H1 (cell line): ENCODE measurements at regions not wholly inside any gene's neighbourhood (a gene's known extent, or its start where the extent isn't known, plus 50 kb on each side); places are given as distances from the start of the nearest gene placed in this dataset.

Source experiments
- CTCF ChIA-PET: fragments of 300-600 bp; sonication (Branson Sonifier 250); formaldehyde crosslinking; loops from one replicate; lab custom pipeline; 2021; ENCODE audit not compliant: partially characterized antibody; lab: Charles Lee
- POLR2A ChIA-PET: fragments of 300-600 bp; sonication (Branson Sonifier 250); formaldehyde crosslinking; loops from one replicate; lab custom pipeline; 2021; ENCODE audit warnings: inconsistent platforms; ENCODE audit not compliant: partially characterized antibody; lab: Charles Lee
- DNase-seq, 2 experiments: peaks; one replicate each; pipeline versions ENCODE4 v3.0.0 to v3.0.0-alpha.2; 2010 to 2022; ENCODE audit warnings: low spot score in 2 of 2, low read depth in 1 of 2, mixed read lengths in 1 of 2
- FAIRE-seq: peaks from 2 replicates; lab custom pipeline; 2011; peaks lifted over from hg19 to GRCh38; lab: Jason Lieb, UNC
- H2AFZ ChIP-seq: 2 replicates; pipeline ENCODE4 v1.8.1; 2012; ENCODE audit warnings: low read length, inconsistent platforms
- H2AK5ac ChIP-seq: 2 replicates; pipeline ENCODE4 v1.6.1; 2013; ENCODE audit warnings: low read depth, low read length
- H2BK120ac ChIP-seq: replicated peaks from 2 replicates; pipeline ENCODE3; 2013; ENCODE audit warnings: low read depth, low read length, inconsistent platforms
- H2BK12ac ChIP-seq: 2 replicates; pipeline ENCODE4 v1.6.1; 2013; ENCODE audit warnings: low read depth, low read length
- H2BK15ac ChIP-seq: 2 replicates; pipeline ENCODE4 v1.6.1; 2013; ENCODE audit warnings: low read length
- H2BK20ac ChIP-seq: 2 replicates; pipeline ENCODE4 v1.6.1; 2013; ENCODE audit warnings: low read length
- H2BK5ac ChIP-seq: 2 replicates; pipeline ENCODE4 v1.6.1; 2013; ENCODE audit warnings: low read depth, low read length
- H3K14ac ChIP-seq: 2 replicates; pipeline ENCODE4 v1.6.1; 2013; ENCODE audit warnings: inconsistent platforms; ENCODE audit not compliant: insufficient read length
- H3K18ac ChIP-seq: 2 replicates; pipeline ENCODE4 v1.6.1; 2013; ENCODE audit warnings: low read length; ENCODE audit errors: extremely low read depth
- H3K23ac ChIP-seq: 2 replicates; pipeline ENCODE4 v1.6.1; 2013; ENCODE audit warnings: inconsistent platforms; ENCODE audit not compliant: insufficient read length
- H3K23me2 ChIP-seq: 2 replicates; pipeline ENCODE4 v1.6.1; 2013; ENCODE audit warnings: low read depth, low read length
- H3K27ac ChIP-seq: 2 replicates; pipeline ENCODE4 v1.6.1; 2011; ENCODE audit warnings: low read depth, low read length, inconsistent platforms
- H3K27me3 ChIP-seq, 4 experiments: replicated peaks in 1 of 4; 1 replicate in 1 of 4; 2 replicates in 3 of 4; pipeline versions ENCODE4 v1.6.1 to v1.8.1; 2011 to 2013; ENCODE audit warnings: low read length in 3 of 4, mild to moderate bottlenecking in 3 of 4, inconsistent platforms in 2 of 4, mixed read lengths in 2 of 4, moderate library complexity in 1 of 4; ENCODE audit not compliant: control insufficient read depth in 3 of 4, insufficient read depth in 3 of 4; ENCODE audit errors: extremely low read depth in 1 of 4
- H3K36me3 ChIP-seq, 4 experiments: 2 replicates each; pipeline versions ENCODE4 v1.6.1 to v1.8.1; 2011 to 2013; ENCODE audit warnings: mild to moderate bottlenecking in 4 of 4, low read length in 3 of 4, moderate library complexity in 2 of 4, control low read depth in 1 of 4, inconsistent platforms in 1 of 4; ENCODE audit not compliant: insufficient read depth in 4 of 4, control insufficient read depth in 2 of 4
- H3K4ac ChIP-seq: replicated peaks from 2 replicates; pipeline ENCODE3; 2013; ENCODE audit warnings: low read length, low read depth, mixed read lengths, inconsistent platforms; ENCODE audit not compliant: insufficient read length
- H3K4me1 ChIP-seq, 4 experiments: replicated peaks in 1 of 4; 1 replicate in 1 of 4; 2 replicates in 3 of 4; pipeline versions ENCODE4 v1.6.1 to v1.8.1; 2011 to 2013; ENCODE audit warnings: low read length in 3 of 4, inconsistent platforms in 2 of 4, mixed read lengths in 1 of 4; ENCODE audit not compliant: insufficient read depth in 4 of 4, control insufficient read depth in 3 of 4
- H3K4me2 ChIP-seq, 2 experiments: 2 replicates each; pipeline versions ENCODE4 v1.6.1 to v1.8.1; 2011 to 2013; ENCODE audit warnings: low read depth in 2 of 2, low read length in 2 of 2, control low read depth in 1 of 2, inconsistent platforms in 1 of 2, mild to moderate bottlenecking in 1 of 2; ENCODE audit not compliant: insufficient read depth in 1 of 2
- H3K4me3 ChIP-seq, 4 experiments: fragments of 200-600, 300-600 bp in 1 of 4; sonication (generic), shearing (Covaris generic), sonication (Bioruptor Twin) in 1 of 4; 2 replicates each; pipeline versions ENCODE4 v1.5.1 to v1.8.1; 2011 to 2016; ENCODE audit warnings: low read length in 4 of 4, low read depth in 3 of 4, control low read depth in 2 of 4, inconsistent platforms in 2 of 4, mild to moderate bottlenecking in 2 of 4, mixed read lengths in 1 of 4, moderate library complexity in 1 of 4; ENCODE audit not compliant: insufficient read depth in 2 of 4; ENCODE audit errors: extremely low read depth in 1 of 4
- H3K56ac ChIP-seq: replicated peaks from 2 replicates; pipeline ENCODE3; 2013; ENCODE audit warnings: low read depth, mild to moderate bottlenecking, mixed read lengths, low read length, inconsistent platforms; ENCODE audit not compliant: insufficient read length
- H3K79me1 ChIP-seq: 2 replicates; pipeline ENCODE4 v1.6.1; 2013; ENCODE audit warnings: low read depth, low read length, control low read depth
- H3K79me2 ChIP-seq, 2 experiments: 2 replicates each; pipeline versions ENCODE4 v1.6.1 to v1.8.1; 2012 to 2013; ENCODE audit warnings: low read length in 2 of 2, mild to moderate bottlenecking in 2 of 2, inconsistent platforms in 1 of 2; ENCODE audit not compliant: insufficient read depth in 2 of 2, control insufficient read depth in 1 of 2
- H3K9ac ChIP-seq, 4 experiments: replicated peaks in 1 of 4; 1 replicate in 1 of 4; 2 replicates in 3 of 4; pipeline versions ENCODE4 v1.6.1 to v1.8.1; 2011 to 2013; ENCODE audit warnings: low read depth in 3 of 4, low read length in 3 of 4, control low read depth in 2 of 4, mild to moderate bottlenecking in 2 of 4, moderate library complexity in 2 of 4, inconsistent platforms in 1 of 4; ENCODE audit errors: extremely low read depth in 1 of 4
- H3K9me3 ChIP-seq, 2 experiments: 2 replicates each; pipeline versions ENCODE4 v1.6.1 to v1.8.1; 2012 to 2013; ENCODE audit warnings: mild to moderate bottlenecking in 2 of 2, moderate library complexity in 2 of 2, control low read depth in 1 of 2, inconsistent platforms in 1 of 2, low read depth in 1 of 2, low read length in 1 of 2, mixed read lengths in 1 of 2; ENCODE audit not compliant: insufficient read depth in 2 of 2
- H4K20me1 ChIP-seq, 2 experiments: replicated peaks in 1 of 2; 2 replicates each; pipeline versions ENCODE3 to v1.8.1; 2011 to 2013; ENCODE audit warnings: inconsistent platforms in 2 of 2, low read length in 2 of 2, mild to moderate bottlenecking in 1 of 2; ENCODE audit not compliant: insufficient read depth in 2 of 2, control insufficient read depth in 1 of 2
- H4K5ac ChIP-seq: 2 replicates; pipeline ENCODE4 v1.6.1; 2013; ENCODE audit warnings: low read length, low read depth, mixed read lengths, inconsistent platforms; ENCODE audit not compliant: insufficient read length
- H4K8ac ChIP-seq: 2 replicates; pipeline ENCODE4 v1.8.0; 2013; ENCODE audit warnings: mild to moderate bottlenecking, moderate library complexity, low read length, inconsistent platforms; ENCODE audit not compliant: insufficient read depth; ENCODE audit errors: extremely low read depth
- H4K91ac ChIP-seq: replicated peaks from 2 replicates; pipeline ENCODE3; 2013; ENCODE audit warnings: low read length, mixed read lengths, inconsistent platforms; ENCODE audit not compliant: insufficient read length
- BCL11A ChIP-seq, 2 experiments: IDR thresholded peaks; one replicate each; pipeline ENCODE4 v1.6.1; 2011; ENCODE audit warnings: low read depth in 2 of 2, low read length in 2 of 2, mild to moderate bottlenecking in 2 of 2
- FOSL1 ChIP-seq: IDR thresholded peaks from 2 replicates; pipeline ENCODE4 v1.6.1; 2011; ENCODE audit warnings: mild to moderate bottlenecking, low read depth, low read length, moderate library complexity; ENCODE audit not compliant: insufficient read depth
- NANOG ChIP-seq: IDR thresholded peaks from 2 replicates; pipeline ENCODE4 v1.6.1; 2011; ENCODE audit warnings: low read length, low read depth, mild to moderate bottlenecking, inconsistent platforms; ENCODE audit not compliant: insufficient read depth, poor library complexity, severe bottlenecking
- SIN3A ChIP-seq, 2 experiments: IDR thresholded peaks in 1 of 2; conservative IDR thresholded peaks in 1 of 2; 2 replicates each; pipeline ENCODE4 v1.6.1; 2011 to 2012; ENCODE audit warnings: low read length in 2 of 2, improper control_type of control experiment in 1 of 2, low read depth in 1 of 2, mild to moderate bottlenecking in 1 of 2
- SP1 ChIP-seq: IDR thresholded peaks from 2 replicates; pipeline ENCODE4 v1.6.1; 2011; ENCODE audit warnings: low read depth, low read length
- TCF12 ChIP-seq: IDR thresholded peaks from 2 replicates; pipeline ENCODE4 v1.6.1; 2011; ENCODE audit warnings: low read depth, mild to moderate bottlenecking, low read length
- WGBS, 2 experiments: shearing (Covaris generic) in 1 of 2; methylation state at CpG; one replicate each; pipeline versions ENCODE4 v1.1.6 to v1.1.7; 2013 to 2015; ENCODE audit warnings: low lambda C conversion rate in 2 of 2, mixed read lengths in 2 of 2, inconsistent platforms in 1 of 2, low coverage in 1 of 2, missing lambda C conversion rate in 1 of 2; ENCODE audit not compliant: insufficient replicate concordance in 2 of 2, insufficient coverage in 1 of 2, insufficient read length in 1 of 2; ENCODE audit errors: extremely low coverage in 1 of 2, missing lambda C conversion rate in 1 of 2; 5-methylcytosine and 5-hydroxymethylcytosine counted together
- TF ChIP-seq, protein P1 (sequence below): IDR thresholded peaks from 2 replicates; pipeline ENCODE4 v1.6.1; 2011; ENCODE audit warnings: low read length, improper control_type of control experiment

DNA sequence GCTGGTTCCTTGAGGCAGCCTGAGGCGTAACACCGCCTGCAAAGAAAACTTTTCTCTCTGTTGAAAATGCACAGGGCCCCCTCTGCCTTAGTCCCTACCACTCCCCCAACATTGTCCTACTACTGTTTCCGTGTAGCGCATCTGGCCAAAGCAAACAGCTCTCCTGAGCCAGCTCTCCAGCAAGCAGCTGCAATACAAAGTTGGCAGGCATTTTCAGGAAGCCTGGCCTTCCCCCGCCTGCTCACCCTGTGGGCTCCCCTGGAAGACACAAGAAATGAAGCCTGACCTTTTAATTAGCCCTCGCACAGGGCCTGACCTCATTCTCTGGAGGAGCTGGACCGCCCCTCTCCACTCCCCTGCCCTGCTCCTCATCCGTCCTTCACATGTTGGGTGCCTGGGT is 66.7 kb downstream of the SOX9 start:
- no peaks in the 10 kb centered on the region; a peak in 1 of 8 replicates for H3K36me3 ChIP-seq
- H3K4ac ChIP-seq: no peak overlapping the region
- no peak overlapping the region for H3K18ac ChIP-seq
- no peaks in the 10 kb centered on the region for H3K79me2 ChIP-seq
- no peaks in the 10 kb centered on the region for H3K9me3 ChIP-seq
- H3K4me1 ChIP-seq: peaks cover 2 to 9% (median 6%) of the 10 kb centered on the region in 4 experiments; a peak in 5 of 7 replicates
- H3K23ac ChIP-seq: no peak overlapping the region
- no peak overlapping the region for H4K8ac ChIP-seq
- H3K4me2 ChIP-seq: no peak overlapping the region
- no peak overlapping the region for H2AK5ac ChIP-seq
- CTCF ChIA-PET: interaction anchor here (0.8 to 1.0 kb wide), 4 partner anchors 13 to 969 kb away, joined by 3 to 6 read pairs (median 3); no protein-coding TSS in a partner anchor
- POLR2A ChIA-PET: interaction anchor here (1.1 kb wide), 1 partner anchor 13 kb away, joined by 4 read pairs; no protein-coding TSS in a partner anchor
- no peak overlapping the region for H3K56ac ChIP-seq
- no peaks in the 10 kb centered on the region; a peak in 1 of 7 replicates for H3K27me3 ChIP-seq
- H2BK12ac ChIP-seq: no peak overlapping the region
- H4K20me1 ChIP-seq: peaks cover 0 to 6% of the 10 kb centered on the region in 2 experiments
- 85% methylated on average over 8 of the region's 8 CpGs; no CpG with 5 or more reads in 1 of the 2 experiments for WGBS, 2 experiments
- no peak for TF ChIP-seq FOSL1
- no peak for TF ChIP-seq SIN3A (conservative IDR thresholded peaks at IDR 0.05 in 1 of 2, IDR thresholded peaks at IDR 0.05 in 1 of 2; ENCODE audit: low read depth in 1 of 2, low read length in 2 of 2)
- no peak for TF ChIP-seq SP1
- TF ChIP-seq NANOG: no peak
- no peak for TF ChIP-seq BCL11A (IDR thresholded peaks at IDR 0.05; ENCODE audit: low read depth in 2 of 2, low read length in 2 of 2)
- TF ChIP-seq, protein P1, sequence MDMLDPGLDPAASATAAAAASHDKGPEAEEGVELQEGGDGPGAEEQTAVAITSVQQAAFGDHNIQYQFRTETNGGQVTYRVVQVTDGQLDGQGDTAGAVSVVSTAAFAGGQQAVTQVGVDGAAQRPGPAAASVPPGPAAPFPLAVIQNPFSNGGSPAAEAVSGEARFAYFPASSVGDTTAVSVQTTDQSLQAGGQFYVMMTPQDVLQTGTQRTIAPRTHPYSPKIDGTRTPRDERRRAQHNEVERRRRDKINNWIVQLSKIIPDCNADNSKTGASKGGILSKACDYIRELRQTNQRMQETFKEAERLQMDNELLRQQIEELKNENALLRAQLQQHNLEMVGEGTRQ: no peak
- no peak for TF ChIP-seq TCF12
- no peak overlapping the region for H2BK20ac ChIP-seq
- no peak overlapping the region for H2BK15ac ChIP-seq
- H3K14ac ChIP-seq: no peak overlapping the region
- H2BK120ac ChIP-seq: no peak overlapping the region
- H3K79me1 ChIP-seq: no peaks in the 10 kb centered on the region
- no peak overlapping the region for H3K9ac ChIP-seq
- no peak overlapping the region for H3K27ac ChIP-seq
- peaks cover 13% of the 10 kb centered on the region; the same call in 1 of the 2 replicates for H3K23me2 ChIP-seq
- H4K5ac ChIP-seq: no peak overlapping the region
- no peak for FAIRE-seq
- no peak overlapping the region for H3K4me3 ChIP-seq
- no peak overlapping the region for H2BK5ac ChIP-seq
- H4K91ac ChIP-seq: no peak overlapping the region
- no peak overlapping the region for H2AFZ ChIP-seq
- DNase-seq: no peak
